GM21515 (cell line): ENCODE measurements at regions not wholly inside any gene's neighbourhood (a gene's known extent, or its start where the extent isn't known, plus 50 kb on each side); places are given as distances from the start of the nearest gene placed in this dataset.
"Not testable (repeated sequence)": the region's sequence is repeated elsewhere in the genome, so short reads cannot be mapped to it uniquely, and the experiment has no call there.

ENCODE experiments used
- ATAC-seq: cut with Tn5 transposase; IDR thresholded peaks from one replicate; pipeline ENCODE4 v1.9.1; 2021; ENCODE audit not compliant: unreplicated experiment

- ATAC-seq, result no peak
Measured at GRCh38 chr13:69109891-69110525, 997.6 kb upstream of the ATXN8OS start.

DNA sequence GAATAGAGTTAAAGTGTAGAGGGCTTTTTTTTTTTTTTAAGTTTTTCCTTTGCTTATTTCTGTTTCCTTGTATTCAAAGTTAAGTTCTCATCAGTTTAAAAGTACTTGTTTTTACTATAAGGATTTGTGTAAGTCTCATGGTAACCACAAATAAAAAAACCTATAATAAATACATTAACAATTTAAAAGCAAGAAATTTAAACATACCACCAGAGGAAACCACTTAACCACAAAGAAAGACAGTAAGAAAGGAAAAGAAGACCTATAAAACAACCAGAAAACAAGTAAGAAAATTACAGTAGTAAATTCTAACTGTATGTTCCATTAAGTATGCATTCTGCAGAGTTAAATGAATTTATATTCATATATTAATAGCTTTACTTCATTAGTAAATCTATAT, 999.1 kb upstream of the ATXN8OS start:
- ATAC-seq, result no peak

DNA sequence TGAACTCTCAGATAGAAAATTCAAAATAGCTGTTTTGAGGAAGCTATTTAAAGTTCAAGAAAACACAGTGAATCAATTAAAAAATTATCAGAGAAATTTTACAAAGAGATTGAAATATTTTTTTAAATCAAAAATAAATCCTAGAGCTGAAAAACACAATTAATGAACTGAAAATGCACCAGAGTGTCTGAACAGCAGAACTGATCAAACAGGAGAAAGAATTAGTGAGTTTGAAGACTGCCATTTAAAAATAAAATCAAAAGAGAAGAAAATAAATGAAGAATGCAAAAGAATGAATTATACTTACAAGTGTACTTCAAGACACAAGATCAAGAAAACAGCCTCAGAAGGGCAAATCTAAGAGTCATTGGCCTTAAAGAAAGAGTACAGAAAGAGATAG, 1000.2 kb upstream of the ATXN8OS start:
- no peak for ATAC-seq

GRCh38 chr13:69101841-69102240, 1005.8 kb upstream of the ATXN8OS start:
- ATAC-seq, result no peak

DNA sequence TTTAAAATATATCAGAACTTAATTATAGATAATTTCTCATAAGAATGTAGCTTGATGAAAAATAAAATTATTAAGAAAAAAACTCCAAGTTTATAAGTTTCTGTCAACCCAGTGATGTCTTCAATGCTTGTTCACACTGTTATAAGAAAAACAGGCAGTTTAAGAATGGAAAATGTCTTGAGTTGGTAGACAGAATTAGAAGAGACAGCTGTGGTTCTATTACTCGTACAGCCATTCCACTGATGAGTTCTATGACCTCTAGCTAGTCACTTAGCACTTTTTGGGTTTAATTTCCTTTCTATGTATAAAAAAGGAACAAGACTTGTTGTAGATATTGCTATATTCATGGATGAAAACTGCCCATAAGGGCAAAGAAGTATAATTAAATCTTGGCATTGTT, 1013.1 kb upstream of the ATXN8OS start:
- ATAC-seq, result no peak

GRCh38 chr13:69092615-69093322, 1014.9 kb upstream of the ATXN8OS start:
- ATAC-seq, result no peak

- no peak for ATAC-seq
Measured at GRCh38 chr13:69077267-69077666, 1030.4 kb upstream of the ATXN8OS start.

- ATAC-seq, result no peak
Measured at GRCh38 chr13:69069554-69070133, 1038.0 kb upstream of the ATXN8OS start.

GRCh38 chr13:69050696-69051095, 1056.9 kb upstream of the ATXN8OS start:
- ATAC-seq, result no peak

DNA sequence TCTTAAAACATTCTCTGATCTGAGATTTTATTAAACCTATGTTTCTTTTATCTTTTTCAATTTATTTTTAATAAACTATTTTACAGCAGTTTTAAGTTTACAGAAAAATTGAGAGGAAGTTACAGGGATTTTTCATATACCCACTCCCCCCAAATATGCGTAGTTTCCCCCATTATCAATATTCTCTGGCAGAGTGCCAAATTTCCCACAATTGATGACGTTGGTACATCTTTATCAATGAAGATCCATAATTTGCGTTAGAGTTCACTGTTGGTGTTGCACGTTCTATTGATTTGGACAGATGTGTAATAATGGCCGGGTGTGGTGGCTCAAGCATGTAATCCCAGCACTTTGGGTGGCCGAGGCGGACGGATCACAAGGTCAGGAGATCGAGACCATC, 1063.0 kb upstream of the ATXN8OS start:
- no peak for ATAC-seq

DNA sequence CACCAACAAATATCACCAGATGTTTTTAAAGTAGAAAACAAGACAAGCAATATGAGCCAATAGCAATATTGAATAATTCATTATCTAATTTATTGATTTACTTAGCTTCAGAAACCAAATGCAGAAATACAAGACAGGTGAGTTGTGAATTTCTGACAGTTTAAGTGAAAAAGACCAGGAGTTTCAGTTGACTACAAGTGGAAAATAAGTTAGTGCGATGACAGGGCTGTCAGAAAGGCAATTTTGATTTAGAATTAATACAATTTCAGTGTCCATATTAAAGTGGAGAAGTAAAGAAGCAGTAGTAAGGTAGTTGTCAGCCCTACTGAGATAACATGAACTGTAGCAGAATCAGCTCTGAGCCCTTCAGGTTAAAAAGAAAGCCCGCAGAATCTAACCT, 1066.7 kb upstream of the ATXN8OS start:
- ATAC-seq, result no peak

DNA sequence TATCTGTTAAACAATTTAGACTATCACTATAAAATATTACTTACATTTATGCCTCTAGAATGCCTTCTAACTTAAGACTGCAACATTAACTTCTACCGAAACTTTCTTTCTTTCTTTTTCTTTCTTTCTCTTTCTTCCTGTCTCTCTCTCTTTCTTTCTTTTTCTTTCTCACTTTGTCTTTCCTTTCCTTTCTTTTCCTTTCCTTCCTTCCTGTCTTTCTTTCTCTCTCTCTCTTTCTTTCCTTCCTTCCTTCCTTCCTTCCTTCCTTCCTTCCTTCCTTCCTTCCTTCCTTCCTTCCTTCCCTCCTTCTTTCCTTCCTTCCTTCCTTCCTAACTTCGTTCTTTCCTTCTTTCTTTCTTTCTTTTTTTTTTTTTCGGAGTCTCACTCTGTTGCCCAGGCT, 1071.9 kb upstream of the ATXN8OS start:
- no peak for ATAC-seq

DNA sequence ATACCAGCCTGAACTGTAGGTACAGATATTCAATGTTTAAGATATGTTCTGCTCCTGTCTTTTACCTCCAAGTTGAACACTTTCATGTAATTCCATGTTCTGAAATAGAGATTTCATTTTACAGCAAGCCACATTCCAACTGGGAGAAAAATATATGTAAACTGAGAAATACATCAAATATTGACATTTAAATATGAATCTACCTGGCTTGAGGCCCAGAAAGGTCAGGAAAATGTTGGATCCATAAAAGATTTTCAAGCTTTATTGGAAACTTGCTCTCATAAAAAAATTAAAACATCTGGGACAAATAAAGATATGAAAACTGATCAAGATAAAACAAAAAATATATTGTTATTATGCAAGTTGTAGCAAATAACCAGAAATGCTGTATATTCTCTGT, 1078.7 kb upstream of the ATXN8OS start:
- no peak for ATAC-seq

DNA sequence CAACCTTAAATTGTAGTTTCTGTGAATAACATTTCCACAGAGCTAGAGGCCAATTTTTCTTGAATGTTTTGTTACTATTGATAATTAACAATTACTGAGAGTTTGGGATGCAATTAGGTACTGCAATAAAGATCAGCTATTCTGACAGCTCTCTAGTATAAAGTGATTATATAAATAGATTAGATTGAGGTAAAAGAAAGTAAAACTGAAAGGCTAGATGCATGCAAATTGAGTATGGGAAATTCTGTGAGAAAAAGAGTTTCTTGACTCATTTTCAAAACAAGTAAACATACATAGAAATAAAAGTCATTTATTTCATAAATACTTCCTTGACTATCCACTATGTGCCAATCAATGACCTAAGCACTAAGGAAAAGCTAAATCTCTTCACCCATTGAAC, 1087.5 kb upstream of the ATXN8OS start:
- ATAC-seq, result no peak

GRCh38 chr13:69018173-69018572, 1089.5 kb upstream of the ATXN8OS start:
- not testable (repeated sequence) for ATAC-seq

DNA sequence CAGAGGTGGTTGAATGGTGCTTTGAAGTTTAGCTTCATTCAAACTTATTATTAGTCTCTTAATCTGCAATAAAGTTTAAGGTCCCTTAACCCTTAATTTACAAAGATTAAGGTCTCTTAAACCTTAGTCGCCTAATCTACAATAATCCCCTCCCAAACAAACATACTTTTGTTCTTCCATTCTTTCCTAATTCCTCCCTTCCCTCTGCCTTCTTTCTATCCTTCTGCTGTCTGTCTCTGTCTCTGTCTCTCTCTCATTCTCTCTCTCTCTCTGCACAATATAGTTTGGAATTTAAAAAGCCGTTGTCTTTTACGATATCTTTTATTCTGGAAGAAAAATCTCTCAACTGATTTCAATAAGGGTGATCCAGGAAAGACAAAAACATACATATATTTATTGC, 1096.8 kb upstream of the ATXN8OS start:
- no peak for ATAC-seq

- no peak for ATAC-seq
Measured at GRCh38 chr13:69008499-69008898, 1099.1 kb upstream of the ATXN8OS start.

DNA sequence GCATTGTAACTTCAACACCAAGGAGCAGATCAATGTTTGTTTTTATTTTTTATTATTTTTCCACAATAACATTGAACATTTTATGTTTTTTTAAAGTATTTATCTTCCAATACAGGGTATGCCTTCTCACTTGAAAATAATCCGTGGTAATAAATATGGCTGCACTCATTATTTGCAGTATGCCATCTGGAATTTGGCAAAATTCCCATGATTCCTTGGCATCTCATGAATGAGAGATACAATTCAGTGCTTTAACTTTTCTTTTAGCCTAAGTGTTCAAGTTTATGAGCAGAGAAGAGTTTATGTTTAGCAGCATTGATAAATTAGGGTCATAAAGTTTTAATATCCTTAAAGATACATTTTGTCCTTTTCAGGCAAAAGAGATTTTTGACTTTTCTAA, 1109.6 kb upstream of the ATXN8OS start:
- ATAC-seq, result no peak

- no peak for ATAC-seq
Measured at GRCh38 chr13:68996668-68997025, 1111.0 kb upstream of the ATXN8OS start.

DNA sequence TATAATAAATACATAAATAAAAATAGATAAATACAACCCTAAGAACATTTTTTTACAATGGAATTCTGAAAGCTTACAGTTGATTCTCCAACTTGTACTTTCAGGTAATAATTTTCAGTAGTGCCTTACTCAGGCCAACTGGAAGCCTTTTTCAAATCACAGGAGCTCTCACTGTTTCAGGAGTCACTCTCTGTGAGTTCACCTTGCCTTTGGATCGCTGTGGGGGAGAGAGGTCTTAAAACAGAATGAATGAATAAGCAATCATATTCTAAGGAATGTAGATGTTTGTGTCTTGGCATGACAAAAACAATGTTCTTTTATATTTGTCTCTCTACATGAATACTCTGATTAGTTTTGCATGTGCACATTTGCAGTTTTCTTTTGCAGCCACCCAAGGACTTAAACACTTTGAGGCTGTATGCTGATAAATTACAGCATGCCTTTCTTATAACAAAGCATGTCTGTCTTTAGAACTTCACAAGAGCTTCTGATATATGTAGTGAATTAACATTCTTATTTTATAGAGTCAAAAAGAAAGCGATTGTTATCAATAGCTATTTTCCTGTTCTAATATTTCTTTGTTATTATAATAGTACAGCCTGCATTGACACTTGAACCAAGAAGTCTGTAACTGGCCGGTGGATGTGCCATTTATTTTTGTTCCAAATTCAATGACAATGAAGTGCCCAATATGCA, 1111.5 kb upstream of the ATXN8OS start:
- ATAC-seq, result no peak

- no peak for ATAC-seq
Measured at GRCh38 chr13:68993154-68993553, 1114.5 kb upstream of the ATXN8OS start.

- ATAC-seq, result no peak
Measured at GRCh38 chr13:68988176-68988575, 1119.5 kb upstream of the ATXN8OS start.
